ENCODE measurements at regions not wholly inside any gene's neighbourhood (a gene's known extent, or its start where the extent isn't known, plus 50 kb on each side); places are given as distances from the start of the nearest gene placed in this dataset.

DNA sequence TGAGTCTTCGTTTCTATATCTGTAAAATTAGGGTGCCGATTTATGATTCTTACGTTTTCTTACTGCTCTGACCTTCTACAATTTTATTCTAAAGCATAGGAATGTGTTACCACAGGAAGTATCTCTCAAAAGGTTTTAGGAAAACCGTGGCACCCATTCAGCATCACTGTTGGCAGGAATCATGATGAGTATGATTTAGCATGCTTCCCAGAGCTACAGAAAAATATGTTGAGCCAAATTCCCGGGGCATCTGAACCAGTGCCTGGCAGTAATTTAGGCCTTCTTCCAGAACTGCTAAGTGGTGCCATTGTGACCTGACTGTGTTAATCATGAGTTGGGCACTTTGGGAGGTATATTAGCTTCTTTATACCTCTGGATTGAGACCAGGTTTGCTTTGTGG is 605.0 kb upstream of the RAG2 start:
- TF ChIP-seq, protein P1, sequence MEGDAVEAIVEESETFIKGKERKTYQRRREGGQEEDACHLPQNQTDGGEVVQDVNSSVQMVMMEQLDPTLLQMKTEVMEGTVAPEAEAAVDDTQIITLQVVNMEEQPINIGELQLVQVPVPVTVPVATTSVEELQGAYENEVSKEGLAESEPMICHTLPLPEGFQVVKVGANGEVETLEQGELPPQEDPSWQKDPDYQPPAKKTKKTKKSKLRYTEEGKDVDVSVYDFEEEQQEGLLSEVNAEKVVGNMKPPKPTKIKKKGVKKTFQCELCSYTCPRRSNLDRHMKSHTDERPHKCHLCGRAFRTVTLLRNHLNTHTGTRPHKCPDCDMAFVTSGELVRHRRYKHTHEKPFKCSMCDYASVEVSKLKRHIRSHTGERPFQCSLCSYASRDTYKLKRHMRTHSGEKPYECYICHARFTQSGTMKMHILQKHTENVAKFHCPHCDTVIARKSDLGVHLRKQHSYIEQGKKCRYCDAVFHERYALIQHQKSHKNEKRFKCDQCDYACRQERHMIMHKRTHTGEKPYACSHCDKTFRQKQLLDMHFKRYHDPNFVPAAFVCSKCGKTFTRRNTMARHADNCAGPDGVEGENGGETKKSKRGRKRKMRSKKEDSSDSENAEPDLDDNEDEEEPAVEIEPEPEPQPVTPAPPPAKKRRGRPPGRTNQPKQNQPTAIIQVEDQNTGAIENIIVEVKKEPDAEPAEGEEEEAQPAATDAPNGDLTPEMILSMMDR (IDR thresholded peaks at IDR 0.05; ENCODE audit: insufficient read depth, low read length), result no peak
- no peak for TF ChIP-seq POLR2AphosphoS5 (IDR thresholded peaks at IDR 0.05; ENCODE audit: low read depth)
- TF ChIP-seq REST (IDR thresholded peaks at IDR 0.05; ENCODE audit: insufficient replicate concordance, low read depth), result no peak
- no peak for TF ChIP-seq GABPA (IDR thresholded peaks at IDR 0.05; ENCODE audit: low read depth)

Data from HL-60 (cell line).